ENCODE measurements at regions not wholly inside any gene's neighbourhood (a gene's known extent, or its start where the extent isn't known, plus 50 kb on each side); places are given as distances from the start of the nearest gene placed in this dataset.

- DNase-seq, result no peak
Observed at GRCh38 chr9:73566627-73567026, 415.0 kb downstream of the ANXA1 start.

- DNase-seq, result no peak
Observed at GRCh38 chr9:73573235-73573634, 421.6 kb downstream of the ANXA1 start.

DNA sequence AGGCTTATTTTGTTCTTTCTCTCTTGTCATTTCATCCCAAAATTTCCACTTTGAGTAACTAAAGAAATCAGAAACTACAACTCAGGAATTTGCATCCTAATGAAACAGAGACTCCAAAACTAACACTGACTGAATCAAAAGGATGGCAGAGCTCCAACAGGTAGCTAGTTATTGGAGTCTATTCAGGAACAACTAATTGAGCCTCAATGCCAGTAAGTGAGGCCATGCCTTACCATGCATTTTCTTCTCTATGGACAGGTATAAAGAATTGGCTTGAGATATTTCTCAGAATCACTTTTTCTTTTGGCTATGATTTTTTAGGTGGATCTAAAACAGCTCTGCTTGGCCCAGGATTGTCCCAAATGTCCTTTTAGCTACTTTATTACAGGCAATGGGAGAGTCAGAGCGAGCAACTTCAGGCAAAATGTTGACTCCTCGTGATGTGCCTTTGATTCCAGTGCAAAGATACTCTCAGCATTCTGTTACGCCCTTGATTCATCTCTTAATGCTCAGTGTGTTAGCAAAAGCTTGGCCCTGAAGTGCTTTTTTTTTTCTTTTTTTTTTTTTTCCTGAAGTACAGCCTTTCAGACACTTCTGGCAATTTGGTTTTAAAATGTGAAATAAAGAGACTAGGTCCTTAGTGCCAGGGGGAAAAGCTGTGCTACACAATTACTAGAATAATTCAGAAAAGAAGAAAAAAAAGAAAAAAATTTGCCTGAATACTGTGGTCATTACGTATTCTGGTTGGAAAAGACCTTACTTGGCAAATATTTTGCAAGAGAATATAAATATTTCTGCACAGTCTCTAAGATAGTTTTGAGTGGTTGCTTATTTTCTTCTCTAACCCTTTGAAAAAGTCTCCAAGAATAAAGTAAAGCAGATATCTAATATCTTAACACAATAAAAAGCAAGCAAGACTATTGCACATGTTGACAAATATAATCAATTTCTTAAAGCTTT, 423.7 kb downstream of the ANXA1 start:
- DNase-seq, result no peak

DNA sequence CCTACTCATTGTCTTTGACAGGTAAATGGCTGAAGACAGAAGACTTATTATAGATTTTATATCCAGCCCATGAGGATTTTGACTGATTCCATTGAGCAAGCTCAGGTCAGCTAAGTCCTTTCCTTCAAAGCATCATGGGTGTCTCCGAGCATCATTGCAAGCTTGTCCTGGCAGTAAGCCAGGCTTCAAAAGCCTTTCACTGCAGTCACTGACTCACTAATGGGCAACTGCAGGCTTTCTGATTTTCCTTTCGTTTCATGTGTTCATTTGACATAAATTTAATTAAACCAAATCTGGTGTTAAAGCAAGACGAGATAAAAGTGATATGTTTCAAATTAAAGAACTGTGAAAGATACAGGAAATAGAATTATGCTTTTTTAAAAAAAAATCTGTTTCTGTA, 426.2 kb downstream of the ANXA1 start:
- DNase-seq, result no peak

GRCh38 chr9:73579823-73580222, 428.2 kb downstream of the ANXA1 start:
- no peak for DNase-seq

- no peak for DNase-seq
Observed at GRCh38 chr9:73583576-73583975, 431.9 kb downstream of the ANXA1 start.

DNA sequence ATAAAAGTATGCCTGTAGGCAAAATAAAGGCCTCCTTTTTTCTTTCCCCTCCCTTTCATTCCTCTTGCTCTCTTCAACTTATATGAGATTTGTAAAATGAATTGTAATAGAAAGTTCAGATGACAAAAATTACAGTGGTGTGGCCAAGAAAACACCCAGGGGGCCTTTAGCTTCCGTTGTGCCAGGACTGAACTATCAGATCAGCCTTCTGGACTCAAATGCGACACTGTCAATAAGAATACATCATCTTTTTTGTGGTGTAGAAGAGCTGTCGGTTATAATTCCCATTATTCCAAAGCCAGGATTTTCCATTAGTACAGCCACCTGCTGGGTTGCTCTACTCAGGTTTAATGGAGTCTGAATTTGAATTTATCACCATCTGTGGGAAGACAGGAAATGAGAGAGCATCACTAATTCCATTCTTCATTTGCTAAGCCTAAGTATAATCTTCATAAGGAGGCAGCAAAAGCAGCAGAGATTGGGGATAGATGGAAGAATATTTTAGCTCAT, 443.4 kb downstream of the ANXA1 start:
- no peak for DNase-seq

GRCh38 chr9:73596321-73596720, 444.7 kb downstream of the ANXA1 start:
- no peak for DNase-seq

DNA sequence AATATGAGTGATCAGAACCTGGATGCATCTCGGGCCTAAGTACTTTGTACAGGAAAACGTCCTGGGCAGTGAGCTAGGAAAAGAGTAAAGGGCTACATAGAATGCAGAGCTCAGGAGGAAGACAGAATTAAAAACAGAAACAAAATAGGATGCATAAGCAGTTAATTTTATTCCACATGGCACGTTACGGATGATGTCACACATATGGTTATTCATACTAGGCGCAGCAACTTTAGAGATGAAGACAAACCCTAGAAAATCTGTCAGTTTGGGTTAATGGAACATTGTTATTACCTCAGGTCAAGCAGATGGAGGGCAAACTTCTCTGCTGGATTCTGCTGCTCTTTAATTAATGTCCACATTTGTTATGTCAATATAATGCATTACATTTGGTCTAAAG, 445.4 kb downstream of the ANXA1 start:
- no peak for DNase-seq

DNA sequence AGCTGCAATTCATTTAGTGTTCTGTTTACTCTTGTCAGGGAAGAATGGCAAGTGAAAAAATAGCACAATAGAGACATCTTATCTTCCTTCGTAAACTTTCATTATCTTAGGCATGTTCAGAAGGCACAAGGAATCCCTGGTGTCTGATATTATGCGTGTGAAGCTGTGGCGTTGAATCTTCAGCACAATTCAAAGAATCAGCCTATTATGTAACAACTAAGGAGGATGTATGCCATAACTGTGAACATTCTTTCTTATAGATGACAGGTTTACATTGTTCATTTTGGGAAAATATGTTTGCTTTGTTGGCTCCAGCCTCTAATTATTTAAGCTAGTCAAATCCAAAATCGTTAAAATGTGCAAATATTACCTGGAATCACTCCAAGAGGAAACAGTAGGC, 446.1 kb downstream of the ANXA1 start:
- DNase-seq, result no peak

GRCh38 chr9:73609381-73609780, 457.7 kb downstream of the ANXA1 start:
- no peak for DNase-seq

DNA sequence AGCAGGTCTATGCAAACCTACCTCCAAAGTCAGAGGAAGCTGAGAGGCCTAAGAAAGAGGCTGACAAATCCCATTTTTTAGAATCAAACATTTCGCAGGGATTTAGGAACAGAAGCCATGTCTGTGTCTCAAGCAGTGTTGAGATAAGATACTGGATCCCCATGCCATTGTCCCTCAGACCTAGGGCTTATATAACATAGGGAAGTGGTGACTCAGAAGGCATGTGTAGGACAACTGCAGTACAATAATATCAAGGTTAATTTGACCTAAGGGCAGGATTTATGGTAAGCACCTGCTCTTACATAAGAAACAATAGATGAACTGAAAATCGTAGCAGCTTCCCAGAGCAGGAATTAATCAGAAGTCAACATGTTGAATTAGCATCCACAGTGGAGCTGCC, 459.4 kb downstream of the ANXA1 start:
- no peak for DNase-seq

GRCh38 chr9:73613092-73613701, 461.5 kb downstream of the ANXA1 start:
- DNase-seq, result no peak

DNA sequence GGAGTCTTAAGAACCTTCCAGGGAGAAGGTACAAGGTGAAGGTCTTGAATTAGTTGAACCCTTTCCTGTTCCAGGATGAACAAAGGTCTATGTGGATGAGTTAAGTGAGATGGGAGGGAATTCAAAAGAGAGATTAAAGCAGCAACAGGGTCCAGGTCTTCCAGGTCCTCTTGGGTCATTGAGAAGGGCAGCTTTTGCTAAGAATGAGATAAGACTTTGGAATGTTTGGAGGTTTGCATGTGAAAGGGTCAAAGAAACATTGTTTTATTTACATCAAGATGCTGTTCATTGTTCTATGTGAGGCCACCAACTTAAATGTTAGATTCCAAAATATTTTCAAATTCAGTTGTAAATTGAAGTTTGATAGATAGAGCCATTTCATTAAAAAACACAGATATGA, 463.9 kb downstream of the ANXA1 start:
- DNase-seq, result no peak

- DNase-seq, result no peak
Observed at GRCh38 chr9:73617586-73617985, 465.9 kb downstream of the ANXA1 start.

- no peak for DNase-seq
Observed at GRCh38 chr9:73640971-73641370, 489.3 kb downstream of the ANXA1 start.

DNA sequence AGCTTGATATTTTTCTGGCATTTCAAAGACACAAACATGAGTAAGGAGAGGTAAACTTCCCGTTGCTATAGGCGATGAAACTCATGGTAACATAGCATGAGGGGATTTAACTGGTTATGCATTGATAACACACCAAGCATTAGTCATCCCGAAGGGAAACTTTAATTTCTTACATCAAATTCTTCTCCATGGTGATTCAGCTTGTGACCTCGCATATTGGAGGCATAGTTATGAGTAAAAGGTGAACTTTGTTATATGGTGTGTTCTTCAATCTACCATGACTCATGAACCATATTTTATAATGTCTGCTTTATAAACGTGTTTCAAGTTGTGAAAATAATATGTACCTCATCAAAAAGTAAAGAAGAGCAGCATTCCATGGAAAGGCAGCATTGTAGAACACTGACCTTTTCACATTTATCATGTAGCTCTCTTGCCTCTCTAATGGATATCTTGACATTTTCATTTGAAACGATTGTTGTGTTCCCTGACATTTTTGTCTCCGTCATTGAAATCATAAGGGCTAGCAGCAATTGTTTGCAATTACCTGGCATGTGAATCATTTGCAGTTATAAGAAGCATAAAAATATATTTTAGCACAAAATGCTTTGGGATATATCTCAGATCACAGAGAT, 491.8 kb downstream of the ANXA1 start:
- DNase-seq, result no peak

GRCh38 chr9:73647560-73647959, 495.9 kb downstream of the ANXA1 start:
- no peak for DNase-seq

DNA sequence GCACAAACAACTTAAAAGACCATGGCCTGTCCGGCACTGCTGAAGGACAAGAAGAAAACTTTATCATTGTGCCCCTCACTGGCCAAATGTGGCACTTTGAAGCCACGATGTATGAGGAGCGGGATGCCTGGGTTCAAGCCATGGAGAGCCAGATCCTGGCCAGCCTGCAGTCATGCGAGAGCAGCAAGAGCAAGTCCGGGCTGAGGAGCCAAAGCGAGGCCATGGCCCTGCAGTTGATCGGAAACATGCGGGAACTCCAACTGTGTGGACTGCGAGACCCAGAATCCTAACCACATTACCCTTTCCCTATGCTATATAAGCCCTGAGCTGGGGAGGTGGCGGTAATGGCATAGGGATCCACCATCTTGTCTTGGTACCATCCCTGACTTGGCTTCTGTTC, 497.9 kb downstream of the ANXA1 start:
- no peak for DNase-seq

- DNase-seq, result no peak
Observed at GRCh38 chr9:73655363-73655762, 503.7 kb downstream of the ANXA1 start.

- DNase-seq, result no peak
Observed at GRCh38 chr9:73655831-73656230, 504.2 kb downstream of the ANXA1 start.

DNA sequence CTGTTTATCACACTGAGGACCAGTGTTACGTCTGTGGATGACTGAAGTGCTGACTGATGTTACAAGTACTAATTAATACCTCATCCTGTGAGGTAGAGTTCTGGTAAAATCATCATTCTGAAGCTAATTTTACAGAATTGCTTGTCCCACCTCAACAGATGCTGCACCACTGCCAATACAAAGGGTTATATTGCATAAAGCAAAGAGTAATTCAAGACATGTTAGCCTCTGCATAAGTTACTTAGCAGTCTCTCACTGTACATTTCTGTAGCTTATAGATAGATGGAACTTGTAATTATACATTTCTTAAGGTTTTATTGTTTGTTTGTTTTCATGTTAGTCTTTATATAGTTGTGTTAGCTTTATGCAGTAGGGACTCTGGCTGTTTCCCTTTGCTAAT, 513.6 kb downstream of the ANXA1 start:
- no peak for DNase-seq

DNA sequence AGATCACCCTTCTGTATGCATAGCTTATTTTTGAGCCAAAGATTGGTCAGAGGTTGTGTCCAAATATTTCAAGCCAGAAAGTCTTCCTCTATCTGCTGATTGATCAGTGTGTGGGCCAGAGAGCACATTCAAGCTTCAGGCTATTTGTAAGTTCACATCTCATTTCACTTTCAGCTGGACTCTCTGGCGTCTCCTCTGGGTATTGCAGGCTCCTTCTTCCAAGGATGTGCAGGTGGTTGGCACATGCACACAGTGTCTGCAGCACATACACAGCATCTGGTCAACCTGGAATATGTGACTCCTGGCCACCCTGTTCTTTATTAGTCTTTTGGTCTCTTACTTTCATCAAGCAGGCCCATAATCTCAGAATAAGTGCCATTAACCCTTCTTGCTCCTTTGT, 516.1 kb downstream of the ANXA1 start:
- DNase-seq, result no peak

DNA sequence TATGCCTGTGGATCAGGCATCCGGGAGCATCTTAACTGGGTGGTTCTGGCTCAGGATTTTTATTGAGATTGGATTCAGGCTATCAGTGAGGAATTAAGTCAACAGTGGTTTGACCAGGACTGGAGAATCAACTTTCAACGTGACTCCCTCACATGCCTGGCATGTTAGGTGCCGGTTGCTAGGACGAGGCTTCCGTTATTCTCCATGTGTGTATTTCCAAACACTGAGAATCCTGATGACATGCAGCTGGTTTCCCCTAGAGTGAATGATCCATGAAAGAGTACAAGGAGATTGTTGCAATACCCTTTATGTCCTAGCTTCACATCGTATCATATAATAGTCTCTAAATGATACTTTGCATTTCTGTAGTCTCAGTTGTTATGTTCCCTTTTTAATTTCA, 529.2 kb downstream of the ANXA1 start:
- no peak for DNase-seq
